ENCODE measurements at regions not wholly inside any gene's neighbourhood (a gene's known extent, or its start where the extent isn't known, plus 50 kb on each side); places are given as distances from the start of the nearest gene placed in this dataset.
A peak's percentile ranks its signal among the peaks of the same experiment; 100 is the strongest.

- 88 to 89% methylated on average over 2 of the region's 2 CpGs for WGBS, 2 donors
- no peak overlapping the region for H3K27ac ChIP-seq
- no peak for TF ChIP-seq POLR2AphosphoS5 (IDR thresholded peaks at IDR 0.05)
Measured at GRCh38 chr12:91818227-91819131, 327.2 kb downstream of the BTG1 start.

GRCh38 chr12:91817517-91817916 is 328.1 kb downstream of the BTG1 start:
- Histone ChIP-seq H3K27me3 (no peaks in the 10 kb centered on the region), H3K4me3 (no peak overlapping the region), H3K27ac (no peak overlapping the region), H3K4me1 (peaks cover 0 to 13% (median 3%) of the 10 kb centered on the region in 4 donors), H3K36me3 (no peaks in the 10 kb centered on the region), H3K9me3 (no peaks in the 10 kb centered on the region)
- TF ChIP-seq EP300 (IDR thresholded peaks at IDR 0.05): no peak
- TF ChIP-seq CTCF (IDR thresholded peaks at IDR 0.05): no peak
- TF ChIP-seq POLR2AphosphoS5 (IDR thresholded peaks at IDR 0.05): no peak
- intact Hi-C loops (cut with DNase I): no loop called here
- 76 to 85% methylated on average over 2 of the region's 2 CpGs for WGBS, 2 donors
- DNase-seq: no peak

More at GRCh38 chr12:91818227-91819131, 327.2 kb downstream of the BTG1 start:
- no peak for DNase-seq
- Histone ChIP-seq H3K36me3 (no peaks in the 10 kb centered on the region), H3K9me3 (no peaks in the 10 kb centered on the region), H3K27me3 (no peaks in the 10 kb centered on the region), H3K4me1 (peaks cover 0 to 13% (median 3%) of the 10 kb centered on the region in 4 donors), H3K4me3 (no peak overlapping the region)
- intact Hi-C loops (cut with DNase I): no loop called here

- Histone ChIP-seq H3K9me3 (peaks cover 0 to 2% (median 0%) of the 10 kb centered on the region in 4 donors), H3K4me1 (peaks cover 0 to 13% (median 3%) of the 10 kb centered on the region in 4 donors), H3K4me3 (no peak overlapping the region), H3K27ac (no peak overlapping the region), H3K27me3 (no peaks in the 10 kb centered on the region), H3K36me3 (no peaks in the 10 kb centered on the region)
- no peak for DNase-seq
- TF ChIP-seq POLR2A (IDR thresholded peaks at IDR 0.05) (no peak), POLR2AphosphoS5 (IDR thresholded peaks at IDR 0.05) (no peak), CTCF (IDR thresholded peaks at IDR 0.05) (no peak), EP300 (IDR thresholded peaks at IDR 0.05) (no peak)
- WGBS, 2 donors: 95 to 96% methylated on average over 3 of the region's 3 CpGs
- intact Hi-C loops (cut with DNase I): no loop called here
Measured at GRCh38 chr12:91813701-91814100, 331.9 kb downstream of the BTG1 start.

GRCh38 chr12:91811481-91812287 is 334.0 kb downstream of the BTG1 start:
- H3K9me3 ChIP-seq: peaks cover 0 to 2% (median 0%) of the 10 kb centered on the region in 4 donors
- H3K4me1 ChIP-seq: no peaks in the 10 kb centered on the region
- intact Hi-C loops (cut with DNase I): loop anchor here (2.0 kb wide), 3 partner anchors 333 to 759 kb away; partner anchors contain the start of gene BTG1
- no peak overlapping the region for H3K27ac ChIP-seq
- TF ChIP-seq CTCF (IDR thresholded peaks at IDR 0.05) (peak; percentile 64 to 93 (median 80)), POLR2A (IDR thresholded peaks at IDR 0.05) (no peak)
- WGBS, 2 donors: 51% methylated on average over 5 of the region's 5 CpGs
- no peaks in the 10 kb centered on the region for H3K36me3 ChIP-seq
- peak; percentile 80 for DNase-seq
- no peaks in the 10 kb centered on the region for H3K27me3 ChIP-seq
- no peak overlapping the region for H3K4me3 ChIP-seq

Data from sigmoid colon (tissue), 6 donors.